H1 (cell line): ENCODE measurements at regions not wholly inside any gene's neighbourhood (a gene's known extent, or its start where the extent isn't known, plus 50 kb on each side); places are given as distances from the start of the nearest gene placed in this dataset.
A peak's percentile ranks its signal among the peaks of the same experiment; 100 is the strongest.

Experiments
- CTCF ChIA-PET: fragments of 300-600 bp; sonication (Branson Sonifier 250); formaldehyde crosslinking; loops from one replicate; lab custom pipeline; 2021; ENCODE audit not compliant: partially characterized antibody; lab: Charles Lee
- POLR2A ChIA-PET: fragments of 300-600 bp; sonication (Branson Sonifier 250); formaldehyde crosslinking; loops from one replicate; lab custom pipeline; 2021; ENCODE audit warnings: inconsistent platforms; ENCODE audit not compliant: partially characterized antibody; lab: Charles Lee
- DNase-seq, 2 experiments: peaks; one replicate each; pipeline versions ENCODE4 v3.0.0 to v3.0.0-alpha.2; 2010 to 2022; ENCODE audit warnings: low spot score in 2 of 2, low read depth in 1 of 2, mixed read lengths in 1 of 2
- FAIRE-seq: peaks from 2 replicates; lab custom pipeline; 2011; peaks lifted over from hg19 to GRCh38; lab: Jason Lieb, UNC
- H2AFZ ChIP-seq: 2 replicates; pipeline ENCODE4 v1.8.1; 2012; ENCODE audit warnings: low read length, inconsistent platforms
- H2AK5ac ChIP-seq: 2 replicates; pipeline ENCODE4 v1.6.1; 2013; ENCODE audit warnings: low read depth, low read length
- H2BK120ac ChIP-seq: replicated peaks from 2 replicates; pipeline ENCODE3; 2013; ENCODE audit warnings: low read depth, low read length, inconsistent platforms
- H2BK12ac ChIP-seq: 2 replicates; pipeline ENCODE4 v1.6.1; 2013; ENCODE audit warnings: low read depth, low read length
- H2BK15ac ChIP-seq: 2 replicates; pipeline ENCODE4 v1.6.1; 2013; ENCODE audit warnings: low read length
- H2BK20ac ChIP-seq: 2 replicates; pipeline ENCODE4 v1.6.1; 2013; ENCODE audit warnings: low read length
- H2BK5ac ChIP-seq: 2 replicates; pipeline ENCODE4 v1.6.1; 2013; ENCODE audit warnings: low read depth, low read length
- H3K14ac ChIP-seq: 2 replicates; pipeline ENCODE4 v1.6.1; 2013; ENCODE audit warnings: inconsistent platforms; ENCODE audit not compliant: insufficient read length
- H3K18ac ChIP-seq: 2 replicates; pipeline ENCODE4 v1.6.1; 2013; ENCODE audit warnings: low read length; ENCODE audit errors: extremely low read depth
- H3K23ac ChIP-seq: 2 replicates; pipeline ENCODE4 v1.6.1; 2013; ENCODE audit warnings: inconsistent platforms; ENCODE audit not compliant: insufficient read length
- H3K23me2 ChIP-seq: 2 replicates; pipeline ENCODE4 v1.6.1; 2013; ENCODE audit warnings: low read depth, low read length
- H3K27ac ChIP-seq: 2 replicates; pipeline ENCODE4 v1.6.1; 2011; ENCODE audit warnings: low read depth, low read length, inconsistent platforms
- H3K27me3 ChIP-seq, 4 experiments: replicated peaks in 1 of 4; 1 replicate in 1 of 4; 2 replicates in 3 of 4; pipeline versions ENCODE4 v1.6.1 to v1.8.1; 2011 to 2013; ENCODE audit warnings: low read length in 3 of 4, mild to moderate bottlenecking in 3 of 4, inconsistent platforms in 2 of 4, mixed read lengths in 2 of 4, moderate library complexity in 1 of 4; ENCODE audit not compliant: control insufficient read depth in 3 of 4, insufficient read depth in 3 of 4; ENCODE audit errors: extremely low read depth in 1 of 4
- H3K36me3 ChIP-seq, 4 experiments: 2 replicates each; pipeline versions ENCODE4 v1.6.1 to v1.8.1; 2011 to 2013; ENCODE audit warnings: mild to moderate bottlenecking in 4 of 4, low read length in 3 of 4, moderate library complexity in 2 of 4, control low read depth in 1 of 4, inconsistent platforms in 1 of 4; ENCODE audit not compliant: insufficient read depth in 4 of 4, control insufficient read depth in 2 of 4
- H3K4ac ChIP-seq: replicated peaks from 2 replicates; pipeline ENCODE3; 2013; ENCODE audit warnings: low read length, low read depth, mixed read lengths, inconsistent platforms; ENCODE audit not compliant: insufficient read length
- H3K4me1 ChIP-seq, 4 experiments: replicated peaks in 1 of 4; 1 replicate in 1 of 4; 2 replicates in 3 of 4; pipeline versions ENCODE4 v1.6.1 to v1.8.1; 2011 to 2013; ENCODE audit warnings: low read length in 3 of 4, inconsistent platforms in 2 of 4, mixed read lengths in 1 of 4; ENCODE audit not compliant: insufficient read depth in 4 of 4, control insufficient read depth in 3 of 4
- H3K4me2 ChIP-seq, 2 experiments: 2 replicates each; pipeline versions ENCODE4 v1.6.1 to v1.8.1; 2011 to 2013; ENCODE audit warnings: low read depth in 2 of 2, low read length in 2 of 2, control low read depth in 1 of 2, inconsistent platforms in 1 of 2, mild to moderate bottlenecking in 1 of 2; ENCODE audit not compliant: insufficient read depth in 1 of 2
- H3K4me3 ChIP-seq, 4 experiments: fragments of 200-600, 300-600 bp in 1 of 4; sonication (generic), shearing (Covaris generic), sonication (Bioruptor Twin) in 1 of 4; 2 replicates each; pipeline versions ENCODE4 v1.5.1 to v1.8.1; 2011 to 2016; ENCODE audit warnings: low read length in 4 of 4, low read depth in 3 of 4, control low read depth in 2 of 4, inconsistent platforms in 2 of 4, mild to moderate bottlenecking in 2 of 4, mixed read lengths in 1 of 4, moderate library complexity in 1 of 4; ENCODE audit not compliant: insufficient read depth in 2 of 4; ENCODE audit errors: extremely low read depth in 1 of 4
- H3K56ac ChIP-seq: replicated peaks from 2 replicates; pipeline ENCODE3; 2013; ENCODE audit warnings: low read depth, mild to moderate bottlenecking, mixed read lengths, low read length, inconsistent platforms; ENCODE audit not compliant: insufficient read length
- H3K79me1 ChIP-seq: 2 replicates; pipeline ENCODE4 v1.6.1; 2013; ENCODE audit warnings: low read depth, low read length, control low read depth
- H3K79me2 ChIP-seq, 2 experiments: 2 replicates each; pipeline versions ENCODE4 v1.6.1 to v1.8.1; 2012 to 2013; ENCODE audit warnings: low read length in 2 of 2, mild to moderate bottlenecking in 2 of 2, inconsistent platforms in 1 of 2; ENCODE audit not compliant: insufficient read depth in 2 of 2, control insufficient read depth in 1 of 2
- H3K9ac ChIP-seq, 4 experiments: replicated peaks in 1 of 4; 1 replicate in 1 of 4; 2 replicates in 3 of 4; pipeline versions ENCODE4 v1.6.1 to v1.8.1; 2011 to 2013; ENCODE audit warnings: low read depth in 3 of 4, low read length in 3 of 4, control low read depth in 2 of 4, mild to moderate bottlenecking in 2 of 4, moderate library complexity in 2 of 4, inconsistent platforms in 1 of 4; ENCODE audit errors: extremely low read depth in 1 of 4
- H3K9me3 ChIP-seq, 2 experiments: 2 replicates each; pipeline versions ENCODE4 v1.6.1 to v1.8.1; 2012 to 2013; ENCODE audit warnings: mild to moderate bottlenecking in 2 of 2, moderate library complexity in 2 of 2, control low read depth in 1 of 2, inconsistent platforms in 1 of 2, low read depth in 1 of 2, low read length in 1 of 2, mixed read lengths in 1 of 2; ENCODE audit not compliant: insufficient read depth in 2 of 2
- H4K20me1 ChIP-seq, 2 experiments: replicated peaks in 1 of 2; 2 replicates each; pipeline versions ENCODE3 to v1.8.1; 2011 to 2013; ENCODE audit warnings: inconsistent platforms in 2 of 2, low read length in 2 of 2, mild to moderate bottlenecking in 1 of 2; ENCODE audit not compliant: insufficient read depth in 2 of 2, control insufficient read depth in 1 of 2
- H4K5ac ChIP-seq: 2 replicates; pipeline ENCODE4 v1.6.1; 2013; ENCODE audit warnings: low read length, low read depth, mixed read lengths, inconsistent platforms; ENCODE audit not compliant: insufficient read length
- H4K8ac ChIP-seq: 2 replicates; pipeline ENCODE4 v1.8.0; 2013; ENCODE audit warnings: mild to moderate bottlenecking, moderate library complexity, low read length, inconsistent platforms; ENCODE audit not compliant: insufficient read depth; ENCODE audit errors: extremely low read depth
- H4K91ac ChIP-seq: replicated peaks from 2 replicates; pipeline ENCODE3; 2013; ENCODE audit warnings: low read length, mixed read lengths, inconsistent platforms; ENCODE audit not compliant: insufficient read length
- CTCF ChIP-seq, 3 experiments: IDR thresholded peaks; 1 replicate in 2 of 3; 2 replicates in 1 of 3; pipeline versions ENCODE4 v1.5.1 to v1.6.1; 2011; ENCODE audit warnings: low read length in 3 of 3, mild to moderate bottlenecking in 3 of 3, inconsistent platforms in 2 of 3, low read depth in 1 of 3, moderate library complexity in 1 of 3; ENCODE audit not compliant: insufficient read depth in 1 of 3; ENCODE audit errors: control extremely low read depth in 1 of 3
- KDM1A ChIP-seq: fragments of 200-600, 300-600 bp; sonication (generic); IDR thresholded peaks from 2 replicates; pipeline ENCODE4 v1.7.1; 2016; ENCODE audit warnings: mild to moderate bottlenecking, low read length, borderline replicate concordance
- RAD21 ChIP-seq, 2 experiments: IDR thresholded peaks in 1 of 2; conservative IDR thresholded peaks in 1 of 2; 2 replicates each; pipeline ENCODE4 v1.6.1; 2011; ENCODE audit warnings: low read depth in 2 of 2, low read length in 2 of 2, improper control_type of control experiment in 1 of 2, inconsistent platforms in 1 of 2, mild to moderate bottlenecking in 1 of 2, moderate library complexity in 1 of 2
- WGBS, 2 experiments: shearing (Covaris generic) in 1 of 2; methylation state at CpG; one replicate each; pipeline versions ENCODE4 v1.1.6 to v1.1.7; 2013 to 2015; ENCODE audit warnings: low lambda C conversion rate in 2 of 2, mixed read lengths in 2 of 2, inconsistent platforms in 1 of 2, low coverage in 1 of 2, missing lambda C conversion rate in 1 of 2; ENCODE audit not compliant: insufficient replicate concordance in 2 of 2, insufficient coverage in 1 of 2, insufficient read length in 1 of 2; ENCODE audit errors: extremely low coverage in 1 of 2, missing lambda C conversion rate in 1 of 2; 5-methylcytosine and 5-hydroxymethylcytosine counted together

- Histone ChIP-seq H3K9ac (no peak overlapping the region), H4K5ac (no peak overlapping the region), H3K18ac (no peak overlapping the region), H4K20me1 (no peaks in the 10 kb centered on the region), H2BK12ac (no peak overlapping the region), H4K91ac (no peak overlapping the region), H2BK120ac (no peak overlapping the region), H4K8ac (no peak overlapping the region), H3K4ac (no peak overlapping the region), H3K4me3 (no peak overlapping the region), H2AK5ac (no peak overlapping the region), H3K23me2 (no peaks in the 10 kb centered on the region), H3K56ac (no peak overlapping the region), H2AFZ (no peak overlapping the region), H3K79me1 (no peaks in the 10 kb centered on the region), H3K36me3 (no peaks in the 10 kb centered on the region), H3K27me3 (no peaks in the 10 kb centered on the region), H3K23ac (no peak overlapping the region), H3K4me1 (no peaks in the 10 kb centered on the region), H3K27ac (no peak overlapping the region), H3K4me2 (no peak overlapping the region), H2BK5ac (no peak overlapping the region), H2BK15ac (no peak overlapping the region; the same call in 1 of the 2 replicates), H3K9me3 (no peaks in the 10 kb centered on the region), H2BK20ac (no peak overlapping the region), H3K14ac (no peak overlapping the region), H3K79me2 (no peaks in the 10 kb centered on the region)
- 86% methylated on average over 2 of the region's 2 CpGs; no CpG with 5 or more reads in 1 of the 2 experiments for WGBS, 2 experiments
- DNase-seq (no peak), FAIRE-seq (peak; percentile 50)
- ChIA-PET CTCF (interaction anchor here (0.6 to 3.4 kb wide), 20 partner anchors 8 to 902 kb away, joined by 3 to 16 read pairs (median 4); no protein-coding TSS in a partner anchor), POLR2A (no interaction called here)
- TF ChIP-seq KDM1A = no peak
- peak; percentile 33 to 64 (median 38) for TF ChIP-seq CTCF (IDR thresholded peaks at IDR 0.05; ENCODE audit: control extremely low read depth in 1 of 3, insufficient read depth in 1 of 3, low read depth in 1 of 3, low read length in 3 of 3)
- TF ChIP-seq RAD21 (IDR thresholded peaks at IDR 0.05 in 1 of 2, conservative IDR thresholded peaks at IDR 0.05 in 1 of 2; ENCODE audit: low read depth in 2 of 2, low read length in 2 of 2) = peak; percentile 32 to 34; a peak in 3 of 4 replicates
Measured at GRCh38 chr9:73067074-73067473, 84.6 kb upstream of the ANXA1 start.
